SH-SY5Y (cell line): ENCODE measurements at regions not wholly inside any gene's neighbourhood (a gene's known extent, or its start where the extent isn't known, plus 50 kb on each side); places are given as distances from the start of the nearest gene placed in this dataset.

Experiments used
- GATA2 ChIP-seq: IDR thresholded peaks from 2 replicates; pipeline ENCODE4 v1.6.1; 2011; ENCODE audit warnings: mild to moderate bottlenecking, low read depth, low read length
- GATA3 ChIP-seq: IDR thresholded peaks from 2 replicates; pipeline ENCODE4 v1.6.1; 2011; ENCODE audit warnings: low read depth, mild to moderate bottlenecking, low read length, moderate library complexity

GRCh38 chr9:28909526-28909925 is 1336.2 kb upstream of the C9orf72 start:
- no peak for TF ChIP-seq GATA3
- no peak for TF ChIP-seq GATA2

DNA sequence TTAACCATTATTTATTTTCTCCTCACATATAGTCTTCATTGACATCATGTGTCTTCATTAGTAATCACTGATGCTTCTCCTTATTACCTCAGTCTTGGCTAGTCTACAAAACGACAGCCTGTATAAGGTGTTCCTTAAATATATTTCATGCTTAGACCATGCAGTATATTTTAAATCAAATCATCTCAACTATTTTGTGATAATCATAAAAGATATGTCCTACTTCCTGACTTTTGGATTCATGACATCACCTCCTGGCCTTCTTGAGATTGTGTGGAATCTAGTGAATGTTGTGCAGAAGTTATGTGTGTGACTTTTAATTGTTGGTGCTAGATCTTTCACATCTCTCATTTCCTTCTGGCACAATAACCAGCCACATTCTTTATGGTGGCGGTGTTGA is 1339.3 kb upstream of the C9orf72 start:
- TF ChIP-seq GATA2 (no peak), GATA3 (no peak)

DNA sequence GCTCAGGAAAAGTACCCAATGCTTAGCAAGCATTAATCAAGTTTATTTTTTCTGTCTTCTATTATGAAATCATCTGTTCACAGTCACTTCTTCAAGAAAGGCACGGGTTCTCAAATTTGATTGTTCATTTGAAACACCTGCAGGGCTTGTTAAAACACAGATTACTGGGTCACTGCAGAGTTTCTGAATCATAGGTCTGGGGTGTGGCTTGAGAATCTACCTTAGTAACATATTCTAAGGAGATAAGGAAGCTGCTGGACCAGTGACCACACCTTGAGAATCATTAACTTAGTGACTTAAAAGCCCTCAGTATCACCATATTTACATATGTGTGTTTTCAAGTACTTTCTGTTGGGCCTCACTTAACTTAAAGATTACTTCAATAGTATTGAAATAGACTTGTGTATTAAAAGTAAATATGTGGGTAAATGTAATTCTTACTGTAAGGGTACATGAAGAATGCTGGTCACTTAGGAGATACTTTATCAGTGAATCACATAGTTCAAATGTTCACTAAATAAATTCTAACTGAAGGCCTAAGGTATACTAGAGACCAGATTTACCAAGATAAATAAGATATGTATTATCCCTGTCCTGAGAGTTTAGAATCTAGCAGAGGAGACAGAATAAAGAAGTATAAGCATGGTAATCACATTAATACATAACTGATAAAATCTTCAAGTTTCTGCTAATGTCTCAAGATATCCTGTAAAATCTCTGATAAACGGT is 1342.1 kb upstream of the C9orf72 start:
- TF ChIP-seq GATA3: no peak
- no peak for TF ChIP-seq GATA2

- TF ChIP-seq GATA3 (no peak), GATA2 (no peak)
Measured at GRCh38 chr9:28916348-28916747, 1343.1 kb upstream of the C9orf72 start.

DNA sequence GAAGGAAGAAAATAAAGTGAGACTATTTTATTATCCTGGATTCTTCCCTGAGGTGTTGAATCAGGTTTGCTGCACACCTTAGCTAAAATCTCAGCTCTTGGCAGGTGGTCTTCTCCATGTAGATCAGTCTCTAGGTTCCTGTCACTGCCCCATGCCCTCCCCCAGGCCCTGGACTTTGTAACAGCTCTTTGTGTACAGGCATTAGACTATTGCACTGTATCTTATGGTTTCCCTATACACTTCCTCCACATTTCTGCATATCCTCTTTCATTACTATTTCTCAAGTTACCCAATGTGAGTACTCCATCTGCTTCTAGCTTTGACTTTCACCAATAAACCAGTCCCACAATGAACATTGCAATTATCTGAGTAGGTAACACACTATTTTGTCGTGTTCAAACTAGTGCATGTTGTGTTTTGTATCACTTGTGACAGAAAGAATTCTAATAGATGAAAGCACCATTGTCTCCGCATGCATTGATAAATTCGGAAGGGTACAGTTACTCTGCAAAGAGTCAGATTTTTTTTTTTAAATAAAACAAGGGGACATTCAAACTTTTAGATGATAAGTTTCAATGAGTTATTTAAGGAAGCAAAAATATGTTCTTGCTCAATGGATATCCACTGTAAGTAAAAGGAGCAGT is 1348.7 kb upstream of the C9orf72 start:
- TF ChIP-seq GATA2: no peak
- no peak for TF ChIP-seq GATA3

GRCh38 chr9:28922891-28923290 is 1349.6 kb upstream of the C9orf72 start:
- no peak for TF ChIP-seq GATA2
- no peak for TF ChIP-seq GATA3

- no peak for TF ChIP-seq GATA3
- TF ChIP-seq GATA2: no peak
Measured at GRCh38 chr9:28923351-28923750, 1350.1 kb upstream of the C9orf72 start.

DNA sequence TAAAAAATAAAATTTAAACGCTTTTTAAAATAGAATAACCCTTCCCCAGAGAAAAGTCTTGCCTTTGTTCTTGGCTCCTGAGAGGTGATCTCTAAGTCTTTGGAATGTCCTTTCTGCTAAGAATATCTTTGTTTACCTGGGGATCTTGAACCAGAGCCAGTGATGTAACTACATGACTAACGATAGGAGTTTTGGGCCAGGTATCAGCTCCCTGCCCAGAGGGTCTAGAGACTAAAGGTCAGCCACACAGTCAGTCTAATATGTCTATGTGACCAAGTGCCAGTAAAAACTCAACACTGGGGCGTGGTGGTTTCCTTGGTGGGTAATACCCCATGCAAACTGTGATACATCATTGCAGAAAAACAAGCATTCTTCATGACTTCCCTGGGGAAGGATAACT is 1351.9 kb upstream of the C9orf72 start:
- TF ChIP-seq GATA3 (no peak), GATA2 (no peak)

GRCh38 chr9:28926306-28926705 is 1353.0 kb upstream of the C9orf72 start:
- TF ChIP-seq GATA3: no peak
- TF ChIP-seq GATA2: no peak

GRCh38 chr9:28927691-28928090 is 1354.4 kb upstream of the C9orf72 start:
- TF ChIP-seq GATA2 (no peak), GATA3 (no peak)

GRCh38 chr9:28929433-28929832 is 1356.2 kb upstream of the C9orf72 start:
- TF ChIP-seq GATA2 (no peak), GATA3 (no peak)

DNA sequence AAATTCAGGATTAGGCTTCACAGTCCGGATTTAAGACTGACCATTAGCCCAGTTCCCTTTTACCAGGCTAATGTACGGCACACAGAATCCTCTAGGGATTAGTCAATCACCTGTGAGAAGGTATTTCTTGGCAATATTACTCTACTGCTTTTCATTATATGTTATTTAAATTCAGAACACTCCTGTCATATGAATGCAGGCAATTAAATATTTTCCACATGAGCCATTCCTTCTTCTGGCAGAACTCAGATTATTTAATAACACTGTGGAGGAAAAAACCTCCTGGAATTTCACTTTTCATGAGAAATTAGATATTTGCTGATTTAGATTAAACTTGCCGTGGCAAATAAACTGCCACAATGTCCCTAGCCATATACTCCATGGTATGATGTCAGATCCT is 1357.5 kb upstream of the C9orf72 start:
- TF ChIP-seq GATA3 (no peak), GATA2 (no peak)

DNA sequence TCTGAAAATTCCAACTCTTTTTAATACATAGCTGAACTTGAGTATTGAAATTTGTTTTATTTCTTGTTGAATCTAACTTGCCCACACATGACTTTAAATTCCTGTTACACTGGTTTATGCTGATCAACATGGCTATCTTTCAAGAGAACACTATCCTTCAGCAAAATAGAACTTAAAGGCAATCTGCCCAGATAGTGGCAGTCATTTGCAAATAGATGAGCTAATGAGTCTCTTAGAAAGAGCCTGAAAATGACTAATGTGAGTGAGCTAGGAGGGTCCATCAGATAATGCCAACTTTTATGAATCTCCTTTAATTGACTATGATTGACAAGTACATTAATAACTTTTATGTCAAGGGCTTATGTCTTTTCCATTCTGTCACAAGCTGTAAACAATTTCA is 1360.8 kb upstream of the C9orf72 start:
- no peak for TF ChIP-seq GATA2
- no peak for TF ChIP-seq GATA3

DNA sequence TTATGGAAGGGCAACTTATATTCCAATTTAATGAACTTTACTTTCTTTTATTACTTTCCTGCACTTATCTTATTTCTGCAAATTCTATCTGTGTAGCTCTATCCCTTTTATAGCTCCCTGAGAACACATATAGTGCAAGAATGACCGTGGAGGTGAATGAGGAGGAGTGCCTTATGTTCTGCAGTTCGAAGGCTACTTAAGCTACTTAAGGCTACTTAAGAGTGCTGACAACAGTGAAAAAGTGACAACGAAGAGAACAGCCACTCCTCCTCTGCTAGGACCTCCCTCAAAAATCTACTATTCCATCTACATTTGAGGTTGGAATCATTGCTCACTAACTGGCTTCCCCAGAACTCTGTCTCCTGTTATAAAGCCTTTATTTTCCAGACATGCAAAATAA is 1365.7 kb upstream of the C9orf72 start:
- TF ChIP-seq GATA3 (no peak), GATA2 (no peak)

GRCh38 chr9:28941856-28942255 is 1368.6 kb upstream of the C9orf72 start:
- no peak for TF ChIP-seq GATA3

- TF ChIP-seq GATA2 (no peak), GATA3 (no peak)
Measured at GRCh38 chr9:28942941-28943340, 1369.7 kb upstream of the C9orf72 start.

GRCh38 chr9:28946648-28947047 is 1373.4 kb upstream of the C9orf72 start:
- TF ChIP-seq GATA3 (no peak), GATA2 (no peak)
